NCI-H460 (cell line): ENCODE measurements at regions not wholly inside any gene's neighbourhood (a gene's known extent, or its start where the extent isn't known, plus 50 kb on each side); places are given as distances from the start of the nearest gene placed in this dataset.
"Not testable (repeated sequence)": the region's sequence is repeated elsewhere in the genome, so short reads cannot be mapped to it uniquely, and the experiment has no call there.

Source experiments
- DNase-seq: peaks from one replicate; pipeline ENCODE4 v3.0.0-alpha.2; 2016; ENCODE audit warnings: low read depth; ENCODE audit errors: extremely low read depth

GRCh38 chr9:39559384-39559783 is 203.9 kb downstream of the SPATA31A1 start:
- not testable (repeated sequence) for DNase-seq

- DNase-seq = not testable (repeated sequence)
Measured at GRCh38 chr9:39566782-39567181, 211.3 kb downstream of the SPATA31A1 start.

GRCh38 chr9:39567396-39567795 is 211.9 kb downstream of the SPATA31A1 start:
- not testable (repeated sequence) for DNase-seq

GRCh38 chr9:39568900-39569299 is 213.4 kb downstream of the SPATA31A1 start:
- DNase-seq = not testable (repeated sequence)

- not testable (repeated sequence) for DNase-seq
Measured at GRCh38 chr9:39573024-39574022, 217.9 kb downstream of the SPATA31A1 start.

- DNase-seq = not testable (repeated sequence)
Measured at GRCh38 chr9:39579000-39579399, 223.5 kb downstream of the SPATA31A1 start.

- DNase-seq = not testable (repeated sequence)
Measured at GRCh38 chr9:39581296-39581695, 225.8 kb downstream of the SPATA31A1 start.

GRCh38 chr9:39582677-39583412 is 227.4 kb downstream of the SPATA31A1 start:
- DNase-seq = not testable (repeated sequence)

GRCh38 chr9:39583413-39583747 is 227.9 kb downstream of the SPATA31A1 start:
- DNase-seq = not testable (repeated sequence)

GRCh38 chr9:39585233-39585632 is 229.8 kb downstream of the SPATA31A1 start:
- not testable (repeated sequence) for DNase-seq

- DNase-seq = no peak
Measured at GRCh38 chr9:39587844-39588499, 232.5 kb downstream of the SPATA31A1 start.

GRCh38 chr9:39588500-39589137 is 233.2 kb downstream of the SPATA31A1 start:
- DNase-seq = no peak

- not testable (repeated sequence) for DNase-seq
Measured at GRCh38 chr9:39604089-39604488, 248.6 kb downstream of the SPATA31A1 start.

- not testable (repeated sequence) for DNase-seq
Measured at GRCh38 chr9:39611449-39612231, 256.2 kb downstream of the SPATA31A1 start.

- DNase-seq = not testable (repeated sequence)
Measured at GRCh38 chr9:39616480-39616879, 261.0 kb downstream of the SPATA31A1 start.

GRCh38 chr9:39624048-39624447 is 268.6 kb downstream of the SPATA31A1 start:
- DNase-seq = not testable (repeated sequence)

- DNase-seq = not testable (repeated sequence)
Measured at GRCh38 chr9:39632071-39632470, 276.6 kb downstream of the SPATA31A1 start.

- DNase-seq = not testable (repeated sequence)
Measured at GRCh38 chr9:39649029-39649428, 293.6 kb downstream of the SPATA31A1 start.

- DNase-seq = not testable (repeated sequence)
Measured at GRCh38 chr9:39656960-39657603, 301.6 kb downstream of the SPATA31A1 start.
